Neuron (in vitro differentiated cells): ENCODE measurements at regions not wholly inside any gene's neighbourhood (a gene's known extent, or its start where the extent isn't known, plus 50 kb on each side); places are given as distances from the start of the nearest gene placed in this dataset.
"Not testable (repeated sequence)": the region's sequence is repeated elsewhere in the genome, so short reads cannot be mapped to it uniquely, and the experiment has no call there.

ENCODE experiments used
- H2AFZ ChIP-seq: one replicate; pipeline ENCODE4 v1.6.1; 2013; ENCODE audit warnings: low read depth, mild to moderate bottlenecking, inconsistent platforms, low read length, moderate library complexity
- H3K27me3 ChIP-seq: one replicate; pipeline ENCODE4 v1.6.1; 2013; ENCODE audit warnings: low read length; ENCODE audit not compliant: insufficient read depth
- H3K36me3 ChIP-seq: one replicate; pipeline ENCODE4 v1.6.1; 2013; ENCODE audit warnings: low read length; ENCODE audit not compliant: insufficient read depth
- H3K4me1 ChIP-seq: one replicate; pipeline ENCODE4 v1.6.1; 2013; ENCODE audit warnings: low read length; ENCODE audit not compliant: insufficient read depth
- H3K4me3 ChIP-seq: 2 replicates; pipeline ENCODE4 v1.5.1; 2013; ENCODE audit warnings: mild to moderate bottlenecking, low read length, moderate library complexity
- H3K9me3 ChIP-seq: one replicate; pipeline ENCODE4 v1.6.1; 2013; ENCODE audit warnings: low read length

- Histone ChIP-seq H3K4me3 (no peak overlapping the region), H3K36me3 (no peaks in the 10 kb centered on the region), H2AFZ (no peak overlapping the region), H3K9me3 (no peaks in the 10 kb centered on the region), H3K4me1 (no peaks in the 10 kb centered on the region), H3K27me3 (no peaks in the 10 kb centered on the region)
Observed at GRCh38 chr10:111289461-111289860, 212.6 kb downstream of the ADRA2A start.

- Histone ChIP-seq H2AFZ (no peak overlapping the region), H3K9me3 (no peaks in the 10 kb centered on the region), H3K36me3 (no peaks in the 10 kb centered on the region), H3K4me3 (no peak overlapping the region), H3K27me3 (no peaks in the 10 kb centered on the region), H3K4me1 (no peaks in the 10 kb centered on the region)
Observed at GRCh38 chr10:111290649-111291048, 213.8 kb downstream of the ADRA2A start.

- Histone ChIP-seq H3K9me3 (no peaks in the 10 kb centered on the region), H3K4me1 (peaks cover 3% of the 10 kb centered on the region), H3K4me3 (no peak overlapping the region), H2AFZ (no peak overlapping the region), H3K36me3 (no peaks in the 10 kb centered on the region), H3K27me3 (no peaks in the 10 kb centered on the region)
Observed at GRCh38 chr10:111295788-111296187, 219.0 kb downstream of the ADRA2A start.

- Histone ChIP-seq H3K36me3 (no peaks in the 10 kb centered on the region), H2AFZ (no peak overlapping the region), H3K4me1 (peaks cover 3% of the 10 kb centered on the region), H3K27me3 (no peaks in the 10 kb centered on the region), H3K4me3 (no peak overlapping the region), H3K9me3 (no peaks in the 10 kb centered on the region)
Observed at GRCh38 chr10:111297351-111297848, 220.6 kb downstream of the ADRA2A start.

- no peak overlapping the region for H3K4me3 ChIP-seq
- no peaks in the 10 kb centered on the region for H3K27me3 ChIP-seq
- H3K36me3 ChIP-seq = no peaks in the 10 kb centered on the region
- H2AFZ ChIP-seq = no peak overlapping the region
- peaks cover 3% of the 10 kb centered on the region for H3K4me1 ChIP-seq
- no peaks in the 10 kb centered on the region for H3K9me3 ChIP-seq
Observed at GRCh38 chr10:111298031-111298430, 221.2 kb downstream of the ADRA2A start.

GRCh38 chr10:111299037-111299436, 222.2 kb downstream of the ADRA2A start:
- no peaks in the 10 kb centered on the region for H3K36me3 ChIP-seq
- H3K9me3 ChIP-seq = no peaks in the 10 kb centered on the region
- peaks cover 3% of the 10 kb centered on the region for H3K4me1 ChIP-seq

GRCh38 chr10:111303887-111304286, 227.1 kb downstream of the ADRA2A start:
- Histone ChIP-seq H2AFZ (no peak overlapping the region), H3K4me3 (no peak overlapping the region), H3K36me3 (no peaks in the 10 kb centered on the region), H3K27me3 (no peaks in the 10 kb centered on the region), H3K4me1 (no peaks in the 10 kb centered on the region), H3K9me3 (no peaks in the 10 kb centered on the region)

More at GRCh38 chr10:111299037-111299436, 222.2 kb downstream of the ADRA2A start:
- Histone ChIP-seq H3K4me3 (no peak overlapping the region), H2AFZ (no peak overlapping the region), H3K27me3 (no peaks in the 10 kb centered on the region)

GRCh38 chr10:111316722-111317212, 239.9 kb downstream of the ADRA2A start:
- Histone ChIP-seq H3K4me3 (no peak overlapping the region), H3K9me3 (no peaks in the 10 kb centered on the region), H2AFZ (no peak overlapping the region), H3K36me3 (no peaks in the 10 kb centered on the region), H3K4me1 (no peaks in the 10 kb centered on the region), H3K27me3 (no peaks in the 10 kb centered on the region)

- no peaks in the 10 kb centered on the region for H3K9me3 ChIP-seq
- H3K4me1 ChIP-seq = no peaks in the 10 kb centered on the region
- H2AFZ ChIP-seq = no peak overlapping the region
- no peaks in the 10 kb centered on the region for H3K27me3 ChIP-seq
- no peaks in the 10 kb centered on the region for H3K36me3 ChIP-seq
- no peak overlapping the region for H3K4me3 ChIP-seq
Observed at GRCh38 chr10:111319866-111320265, 243.0 kb downstream of the ADRA2A start.

- Histone ChIP-seq H3K36me3 (no peaks in the 10 kb centered on the region), H3K4me1 (no peaks in the 10 kb centered on the region), H3K27me3 (no peaks in the 10 kb centered on the region), H2AFZ (no peak overlapping the region), H3K9me3 (no peaks in the 10 kb centered on the region), H3K4me3 (no peak overlapping the region)
Observed at GRCh38 chr10:111323389-111323966, 246.6 kb downstream of the ADRA2A start.

GRCh38 chr10:111332174-111332573, 255.3 kb downstream of the ADRA2A start:
- not testable (repeated sequence) for H3K9me3 ChIP-seq, H2AFZ ChIP-seq, H3K27me3 ChIP-seq, H3K4me1 ChIP-seq, H3K4me3 ChIP-seq, H3K36me3 ChIP-seq

GRCh38 chr10:111335826-111336225, 259.0 kb downstream of the ADRA2A start:
- Histone ChIP-seq H3K4me3 (no peak overlapping the region), H3K9me3 (no peaks in the 10 kb centered on the region), H3K27me3 (no peaks in the 10 kb centered on the region), H2AFZ (no peak overlapping the region), H3K36me3 (no peaks in the 10 kb centered on the region), H3K4me1 (no peaks in the 10 kb centered on the region)

GRCh38 chr10:111338035-111338434, 261.2 kb downstream of the ADRA2A start:
- Histone ChIP-seq H3K36me3 (no peaks in the 10 kb centered on the region), H3K4me1 (no peaks in the 10 kb centered on the region), H3K9me3 (no peaks in the 10 kb centered on the region), H3K4me3 (no peak overlapping the region), H3K27me3 (no peaks in the 10 kb centered on the region), H2AFZ (no peak overlapping the region)

GRCh38 chr10:111338805-111339204, 262.0 kb downstream of the ADRA2A start:
- Histone ChIP-seq H3K36me3 (no peaks in the 10 kb centered on the region), H3K4me3 (no peak overlapping the region), H2AFZ (no peak overlapping the region), H3K4me1 (no peaks in the 10 kb centered on the region), H3K9me3 (no peaks in the 10 kb centered on the region), H3K27me3 (no peaks in the 10 kb centered on the region)
